ENCODE measurements at regions not wholly inside any gene's neighbourhood (a gene's known extent, or its start where the extent isn't known, plus 50 kb on each side); places are given as distances from the start of the nearest gene placed in this dataset.

GRCh38 chr6:167717455-167717854 is 109.3 kb upstream of the AFDN start:
- H3K27me3 ChIP-seq (ENCODE audit: control insufficient read depth, extremely low read depth, insufficient read depth, low read length): no peaks in the 10 kb centered on the region
- FAIRE-seq: no peak
- H3K27ac ChIP-seq (ENCODE audit: control insufficient read depth, insufficient read depth, low read length): no peak overlapping the region

DNA sequence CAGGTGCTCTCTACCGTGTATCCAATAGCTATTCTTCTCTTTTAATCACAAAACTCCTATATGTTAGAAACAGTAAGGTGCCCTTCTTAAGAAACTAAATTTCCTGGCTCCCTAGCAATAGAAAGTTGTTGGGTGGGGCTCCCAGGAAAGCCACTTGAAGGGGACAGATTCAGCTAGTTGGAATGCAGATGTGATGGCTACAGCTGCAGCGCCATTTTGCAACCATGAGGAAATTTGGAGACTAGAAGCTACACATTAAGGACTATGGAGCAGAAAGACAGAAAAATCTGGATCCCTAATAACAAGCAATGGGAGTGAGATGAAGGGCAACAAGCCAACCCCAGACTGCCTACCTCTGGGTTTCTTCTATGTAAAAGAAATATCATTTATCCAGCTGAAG is 108.8 kb upstream of the AFDN start:
- TF ChIP-seq EZH2 (IDR thresholded peaks at IDR 0.05; ENCODE audit: low read length): no peak
- dilution Hi-C loops (cut with MboI; ENCODE audit: extremely low pct_ligation_motif_present, low sequenced_read_pairs): no loop called here
- H3K9ac ChIP-seq (ENCODE audit: control insufficient read depth, extremely low read depth, insufficient read depth, low read length): no peak overlapping the region
- H2AFZ ChIP-seq (ENCODE audit: control insufficient read depth, low read length): no peak overlapping the region
- no peak overlapping the region for H3K27ac ChIP-seq (ENCODE audit: control insufficient read depth, insufficient read depth, low read length)
- H3K27me3 ChIP-seq (ENCODE audit: control insufficient read depth, extremely low read depth, insufficient read depth, low read length): no peaks in the 10 kb centered on the region
- no peaks in the 10 kb centered on the region for H3K79me2 ChIP-seq (ENCODE audit: control insufficient read depth, insufficient read depth, low read length)
- H3K9me3 ChIP-seq (ENCODE audit: control insufficient read depth, low read depth, low read length): no peaks in the 10 kb centered on the region
- no peaks in the 10 kb centered on the region for H3K9me1 ChIP-seq (ENCODE audit: control insufficient read depth, extremely low read depth, insufficient read depth, low read length)
- H3K4me1 ChIP-seq (ENCODE audit: control insufficient read depth, extremely low read depth, insufficient read depth, low read length): no peaks in the 10 kb centered on the region
- H3K36me3 ChIP-seq (ENCODE audit: control insufficient read depth in 2 of 2, extremely low read depth in 1 of 2, insufficient read depth in 2 of 2, low read length in 2 of 2): no peaks in the 10 kb centered on the region
- no peak overlapping the region for H3K4me3 ChIP-seq (ENCODE audit: control insufficient read depth in 2 of 3, extremely low read depth in 1 of 3, insufficient read depth in 2 of 3, low read depth in 1 of 3, low read length in 3 of 3)
- DNase-seq (ENCODE audit: low read depth, low spot score) (no peak), FAIRE-seq (no peak)
- no peaks in the 10 kb centered on the region for H4K20me1 ChIP-seq (ENCODE audit: control insufficient read depth, extremely low read depth, insufficient read depth, low read length)
- H3K4me2 ChIP-seq (ENCODE audit: control insufficient read depth, extremely low read depth, insufficient read depth, low read depth, low read length): no peak overlapping the region

More at GRCh38 chr6:167717455-167717854, 109.3 kb upstream of the AFDN start:
- Histone ChIP-seq H3K4me1 (ENCODE audit: control insufficient read depth, extremely low read depth, insufficient read depth, low read length) (no peaks in the 10 kb centered on the region), H3K4me3 (ENCODE audit: control insufficient read depth in 2 of 3, extremely low read depth in 1 of 3, insufficient read depth in 2 of 3, low read depth in 1 of 3, low read length in 3 of 3) (no peak overlapping the region), H4K20me1 (ENCODE audit: control insufficient read depth, extremely low read depth, insufficient read depth, low read length) (no peaks in the 10 kb centered on the region), H3K4me2 (ENCODE audit: control insufficient read depth, extremely low read depth, insufficient read depth, low read depth, low read length) (no peak overlapping the region), H3K36me3 (ENCODE audit: control insufficient read depth in 2 of 2, extremely low read depth in 1 of 2, insufficient read depth in 2 of 2, low read length in 2 of 2) (no peaks in the 10 kb centered on the region), H3K79me2 (ENCODE audit: control insufficient read depth, insufficient read depth, low read length) (no peaks in the 10 kb centered on the region), H3K9ac (ENCODE audit: control insufficient read depth, extremely low read depth, insufficient read depth, low read length) (no peak overlapping the region), H3K9me1 (ENCODE audit: control insufficient read depth, extremely low read depth, insufficient read depth, low read length) (no peaks in the 10 kb centered on the region), H3K9me3 (ENCODE audit: control insufficient read depth, low read depth, low read length) (no peaks in the 10 kb centered on the region), H2AFZ (ENCODE audit: control insufficient read depth, low read length) (no peak overlapping the region)
- dilution Hi-C loops (cut with MboI; ENCODE audit: extremely low pct_ligation_motif_present, low sequenced_read_pairs): no loop called here
- DNase-seq (ENCODE audit: low read depth, low spot score): no peak
- no peak for TF ChIP-seq CTCF (optimal IDR thresholded peaks at IDR 0.05 in 1 of 3, IDR thresholded peaks at IDR 0.05 in 1 of 3, conservative IDR thresholded peaks at IDR 0.05 in 1 of 3; ENCODE audit: extremely low read depth in 1 of 3, insufficient read depth in 2 of 3, low read length in 3 of 3)
- no peak for TF ChIP-seq EZH2 (IDR thresholded peaks at IDR 0.05; ENCODE audit: low read length)

DNA sequence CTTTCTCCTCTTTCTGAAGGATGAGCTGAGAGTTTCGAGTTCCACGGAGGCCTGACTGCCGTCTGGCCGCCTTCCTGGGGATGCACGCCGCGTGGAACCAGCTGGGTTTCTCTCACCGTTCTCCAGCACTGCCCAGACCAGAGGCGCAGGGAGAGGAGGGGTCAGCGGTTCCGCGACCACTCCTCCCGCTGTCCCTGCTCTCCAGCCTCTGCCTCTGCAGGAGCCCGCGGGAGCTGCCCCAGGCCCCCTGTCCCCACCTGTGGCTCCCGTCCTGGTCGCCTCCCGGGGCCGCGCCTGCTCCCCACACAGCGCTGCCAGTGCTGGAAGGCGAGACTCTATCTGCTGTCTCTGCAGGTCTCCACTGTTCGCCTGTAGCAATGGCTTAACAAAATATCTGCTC is 106.8 kb upstream of the AFDN start:
- H3K36me3 ChIP-seq (ENCODE audit: control insufficient read depth in 2 of 2, extremely low read depth in 1 of 2, insufficient read depth in 2 of 2, low read length in 2 of 2): no peaks in the 10 kb centered on the region
- H3K27ac ChIP-seq (ENCODE audit: control insufficient read depth, insufficient read depth, low read length): no peak overlapping the region
- H3K9me1 ChIP-seq (ENCODE audit: control insufficient read depth, extremely low read depth, insufficient read depth, low read length): no peaks in the 10 kb centered on the region
- no peak overlapping the region for H3K4me3 ChIP-seq (ENCODE audit: control insufficient read depth in 2 of 3, extremely low read depth in 1 of 3, insufficient read depth in 2 of 3, low read depth in 1 of 3, low read length in 3 of 3)
- no peak for TF ChIP-seq CTCF (optimal IDR thresholded peaks at IDR 0.05 in 1 of 3, IDR thresholded peaks at IDR 0.05 in 1 of 3, conservative IDR thresholded peaks at IDR 0.05 in 1 of 3; ENCODE audit: extremely low read depth in 1 of 3, insufficient read depth in 2 of 3, low read length in 3 of 3)
- no peak for TF ChIP-seq EZH2 (IDR thresholded peaks at IDR 0.05; ENCODE audit: low read length)
- H3K79me2 ChIP-seq (ENCODE audit: control insufficient read depth, insufficient read depth, low read length): no peaks in the 10 kb centered on the region
- FAIRE-seq (no peak), DNase-seq (ENCODE audit: low read depth, low spot score) (no peak)
- dilution Hi-C loops (cut with MboI; ENCODE audit: extremely low pct_ligation_motif_present, low sequenced_read_pairs): no loop called here
- no peak overlapping the region for H3K4me2 ChIP-seq (ENCODE audit: control insufficient read depth, extremely low read depth, insufficient read depth, low read depth, low read length)
- no peaks in the 10 kb centered on the region for H3K4me1 ChIP-seq (ENCODE audit: control insufficient read depth, extremely low read depth, insufficient read depth, low read length)
- H4K20me1 ChIP-seq (ENCODE audit: control insufficient read depth, extremely low read depth, insufficient read depth, low read length): no peaks in the 10 kb centered on the region
- H3K9ac ChIP-seq (ENCODE audit: control insufficient read depth, extremely low read depth, insufficient read depth, low read length): no peak overlapping the region
- no peak overlapping the region for H2AFZ ChIP-seq (ENCODE audit: control insufficient read depth, low read length)
- no peaks in the 10 kb centered on the region for H3K9me3 ChIP-seq (ENCODE audit: control insufficient read depth, low read depth, low read length)
- H3K27me3 ChIP-seq (ENCODE audit: control insufficient read depth, extremely low read depth, insufficient read depth, low read length): no peaks in the 10 kb centered on the region

All from keratinocyte (primary cell).